ENCODE measurements at regions not wholly inside any gene's neighbourhood (a gene's known extent, or its start where the extent isn't known, plus 50 kb on each side); places are given as distances from the start of the nearest gene placed in this dataset.

- TF ChIP-seq POLR2A (IDR thresholded peaks at IDR 0.05; ENCODE audit: low read depth, low read length) (no peak), POLR2AphosphoS5 (IDR thresholded peaks at IDR 0.05; ENCODE audit: insufficient read depth, low read depth, low read length) (no peak), EZH2 (IDR thresholded peaks at IDR 0.05; ENCODE audit: borderline replicate concordance, low read depth, low read length, severe bottlenecking) (no peak), CTCF (IDR thresholded peaks at IDR 0.05; ENCODE audit: extremely low read depth in 1 of 2, insufficient read depth in 1 of 2, low read depth in 1 of 2, low read length in 2 of 2) (no peak), MYC (IDR thresholded peaks at IDR 0.05; ENCODE audit: low read depth, low read length) (no peak), JUN (IDR thresholded peaks at IDR 0.05; ENCODE audit: borderline replicate concordance, insufficient read depth, insufficient read length, low read depth) (no peak), MAX (IDR thresholded peaks at IDR 0.05; ENCODE audit: insufficient read depth, insufficient read length) (no peak), FOS (IDR thresholded peaks at IDR 0.05; ENCODE audit: borderline replicate concordance, insufficient read depth, low read length) (no peak), GATA2 (IDR thresholded peaks at IDR 0.05; ENCODE audit: insufficient read depth, insufficient read length, low read depth, low read length) (no peak)
These were observed 663.6 kb upstream of the NCAM2 start for GRCh38 chr21:20334585-20334984.

All from endothelial cell of umbilical vein (primary cell).